ENCODE measurements at regions not wholly inside any gene's neighbourhood (a gene's known extent, or its start where the extent isn't known, plus 50 kb on each side); places are given as distances from the start of the nearest gene placed in this dataset.
"Not testable (repeated sequence)": the region's sequence is repeated elsewhere in the genome, so short reads cannot be mapped to it uniquely, and the experiment has no call there.

DNA sequence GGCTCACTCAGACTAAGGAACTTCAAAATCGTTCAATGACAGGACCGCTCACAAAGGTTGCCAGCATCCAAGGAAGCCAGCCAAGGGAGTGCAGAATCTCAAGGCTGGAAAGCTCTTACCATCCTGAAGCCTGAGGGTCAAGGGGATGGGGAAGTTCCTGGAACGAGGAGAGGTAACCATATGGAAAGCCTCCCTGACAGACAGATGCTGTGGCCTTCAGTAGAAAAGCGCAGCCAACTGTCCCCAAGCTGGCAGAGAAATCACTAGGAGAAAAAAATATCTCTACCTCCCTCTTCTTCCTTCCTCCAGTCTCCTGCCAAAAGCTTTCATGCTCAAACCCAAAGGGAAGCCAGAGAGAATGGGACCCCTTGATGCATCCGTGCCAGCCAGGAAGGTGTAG is 90.5 kb upstream of the RANBP3L start:
- Mint-ChIP-seq H3K4me3 (ENCODE audit: unreplicated experiment) (no peak overlapping the region), H3K27ac (ENCODE audit: unreplicated experiment) (no peak overlapping the region), H3K36me3 (ENCODE audit: unreplicated experiment) (no peaks in the 10 kb centered on the region), H3K9me3 (ENCODE audit: unreplicated experiment) (no peaks in the 10 kb centered on the region), H3K27me3 (ENCODE audit: unreplicated experiment) (peaks cover 15% of the 10 kb centered on the region), H3K4me1 (ENCODE audit: unreplicated experiment) (peaks cover 9% of the 10 kb centered on the region)
- TF ChIP-seq, protein P1, sequence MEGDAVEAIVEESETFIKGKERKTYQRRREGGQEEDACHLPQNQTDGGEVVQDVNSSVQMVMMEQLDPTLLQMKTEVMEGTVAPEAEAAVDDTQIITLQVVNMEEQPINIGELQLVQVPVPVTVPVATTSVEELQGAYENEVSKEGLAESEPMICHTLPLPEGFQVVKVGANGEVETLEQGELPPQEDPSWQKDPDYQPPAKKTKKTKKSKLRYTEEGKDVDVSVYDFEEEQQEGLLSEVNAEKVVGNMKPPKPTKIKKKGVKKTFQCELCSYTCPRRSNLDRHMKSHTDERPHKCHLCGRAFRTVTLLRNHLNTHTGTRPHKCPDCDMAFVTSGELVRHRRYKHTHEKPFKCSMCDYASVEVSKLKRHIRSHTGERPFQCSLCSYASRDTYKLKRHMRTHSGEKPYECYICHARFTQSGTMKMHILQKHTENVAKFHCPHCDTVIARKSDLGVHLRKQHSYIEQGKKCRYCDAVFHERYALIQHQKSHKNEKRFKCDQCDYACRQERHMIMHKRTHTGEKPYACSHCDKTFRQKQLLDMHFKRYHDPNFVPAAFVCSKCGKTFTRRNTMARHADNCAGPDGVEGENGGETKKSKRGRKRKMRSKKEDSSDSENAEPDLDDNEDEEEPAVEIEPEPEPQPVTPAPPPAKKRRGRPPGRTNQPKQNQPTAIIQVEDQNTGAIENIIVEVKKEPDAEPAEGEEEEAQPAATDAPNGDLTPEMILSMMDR (IDR thresholded peaks at IDR 0.05): no peak
- no peak for DNase-seq (ENCODE audit: extremely low spot score, unreplicated experiment)

- H3K4me3 Mint-ChIP-seq (ENCODE audit: unreplicated experiment): no peak overlapping the region
- H3K27ac Mint-ChIP-seq (ENCODE audit: unreplicated experiment): no peak overlapping the region
- no peaks in the 10 kb centered on the region for H3K36me3 Mint-ChIP-seq (ENCODE audit: unreplicated experiment)
- no peak for DNase-seq (ENCODE audit: extremely low spot score, unreplicated experiment)
- no peaks in the 10 kb centered on the region for H3K9me3 Mint-ChIP-seq (ENCODE audit: unreplicated experiment)
- H3K27me3 Mint-ChIP-seq (ENCODE audit: unreplicated experiment): peaks cover 17% of the 10 kb centered on the region
- TF ChIP-seq, protein P1 (IDR thresholded peaks at IDR 0.05): no peak
- H3K4me1 Mint-ChIP-seq (ENCODE audit: unreplicated experiment): peaks cover 9% of the 10 kb centered on the region
Measured at GRCh38 chr5:36392818-36393217, 91.1 kb upstream of the RANBP3L start.

DNA sequence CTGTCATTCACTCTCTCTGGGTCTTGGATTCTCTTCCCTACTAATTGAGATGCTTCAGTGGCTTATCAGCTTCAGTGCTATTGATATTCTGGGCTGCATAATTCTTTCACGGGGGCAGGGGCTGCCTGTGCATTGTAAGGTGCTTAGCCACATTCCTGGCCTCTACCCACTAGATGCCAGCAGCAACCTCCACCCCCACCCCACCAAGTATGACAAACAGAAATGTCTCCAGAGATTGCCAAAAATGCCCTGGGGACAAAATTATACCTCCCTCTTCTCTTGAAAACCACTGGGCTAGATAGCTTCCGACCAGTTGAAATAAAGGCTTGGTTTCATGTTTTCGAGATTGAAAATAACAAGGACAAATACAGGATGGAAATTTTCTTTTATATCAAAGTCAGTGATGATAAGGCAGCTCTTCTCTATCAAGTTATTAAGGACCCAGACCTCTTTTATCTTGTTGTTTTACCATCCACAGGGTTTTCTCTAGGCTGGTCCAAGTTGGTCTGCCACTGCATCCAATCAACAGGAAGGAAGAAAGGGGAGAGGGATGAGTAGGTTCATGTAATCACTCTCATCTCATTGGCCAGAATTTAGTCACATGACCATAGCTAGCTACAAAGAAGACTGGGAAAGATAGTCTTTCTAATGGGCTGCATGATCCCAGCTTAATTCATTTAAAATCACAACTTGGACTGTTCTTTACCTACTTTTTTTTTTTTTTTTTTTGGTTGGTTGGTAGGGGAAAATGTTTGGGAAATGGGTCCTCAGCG is 92.1 kb upstream of the RANBP3L start:
- Mint-ChIP-seq H3K36me3 (ENCODE audit: unreplicated experiment) (no peaks in the 10 kb centered on the region), H3K27me3 (ENCODE audit: unreplicated experiment) (peaks cover 21% of the 10 kb centered on the region), H3K4me3 (ENCODE audit: unreplicated experiment) (no peak overlapping the region), H3K4me1 (ENCODE audit: unreplicated experiment) (peaks cover 9% of the 10 kb centered on the region), H3K27ac (ENCODE audit: unreplicated experiment) (no peak overlapping the region), H3K9me3 (ENCODE audit: unreplicated experiment) (no peaks in the 10 kb centered on the region)
- DNase-seq (ENCODE audit: extremely low spot score, unreplicated experiment): no peak
- TF ChIP-seq, protein P1 (IDR thresholded peaks at IDR 0.05): no peak

- no peak overlapping the region for H3K27ac Mint-ChIP-seq (ENCODE audit: unreplicated experiment)
- TF ChIP-seq, protein P1 (IDR thresholded peaks at IDR 0.05): no peak
- DNase-seq (ENCODE audit: extremely low spot score, unreplicated experiment): no peak
- H3K27me3 Mint-ChIP-seq (ENCODE audit: unreplicated experiment): peaks cover 25% of the 10 kb centered on the region
- peaks cover 9% of the 10 kb centered on the region for H3K4me1 Mint-ChIP-seq (ENCODE audit: unreplicated experiment)
- H3K36me3 Mint-ChIP-seq (ENCODE audit: unreplicated experiment): no peaks in the 10 kb centered on the region
- no peaks in the 10 kb centered on the region for H3K9me3 Mint-ChIP-seq (ENCODE audit: unreplicated experiment)
- no peak overlapping the region for H3K4me3 Mint-ChIP-seq (ENCODE audit: unreplicated experiment)
Measured at GRCh38 chr5:36395260-36395659, 93.6 kb upstream of the RANBP3L start.

DNA sequence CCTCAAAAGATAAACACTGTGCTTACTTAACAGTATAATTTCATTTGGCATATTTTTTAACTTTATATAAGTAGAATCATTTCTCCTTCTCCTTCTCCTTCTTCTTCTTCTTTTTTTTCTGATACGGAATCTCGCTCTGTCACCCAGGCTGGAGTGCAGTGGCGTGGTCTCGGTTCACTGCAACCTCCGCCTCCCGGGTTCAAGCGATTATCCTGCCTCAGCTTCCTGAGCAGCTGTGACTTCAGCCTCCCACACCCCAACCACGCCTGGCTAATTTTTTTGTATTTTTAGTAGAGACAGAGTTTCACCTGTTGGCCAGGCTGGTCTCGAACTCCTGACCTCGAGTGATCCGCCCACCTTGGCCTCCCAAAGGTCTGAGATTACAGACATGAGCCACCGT is 94.2 kb upstream of the RANBP3L start:
- not testable (repeated sequence) for H3K4me1 Mint-ChIP-seq (ENCODE audit: unreplicated experiment); H3K9me3 Mint-ChIP-seq (ENCODE audit: unreplicated experiment); H3K27ac Mint-ChIP-seq (ENCODE audit: unreplicated experiment); DNase-seq (ENCODE audit: extremely low spot score, unreplicated experiment); H3K36me3 Mint-ChIP-seq (ENCODE audit: unreplicated experiment); H3K4me3 Mint-ChIP-seq (ENCODE audit: unreplicated experiment)
- H3K27me3 Mint-ChIP-seq (ENCODE audit: unreplicated experiment): peaks cover 25% of the 10 kb centered on the region
